DMS153 (cell line): ENCODE measurements at regions not wholly inside any gene's neighbourhood (a gene's known extent, or its start where the extent isn't known, plus 50 kb on each side); places are given as distances from the start of the nearest gene placed in this dataset.

Experiments
- DNase-seq: peaks from one replicate; lab custom pipeline; 2025; lab: John Stamatoyannopoulos, UW

GRCh38 chr1:239888639-239889038 lies 203.0 kb upstream of the FMN2 start:
- no peak for DNase-seq

GRCh38 chr1:239891621-239892358 lies 199.9 kb upstream of the FMN2 start:
- DNase-seq, result no peak

GRCh38 chr1:239892602-239893001 lies 199.1 kb upstream of the FMN2 start:
- DNase-seq, result no peak

GRCh38 chr1:239893127-239893731 lies 198.5 kb upstream of the FMN2 start:
- no peak for DNase-seq

GRCh38 chr1:239896569-239896968 lies 195.1 kb upstream of the FMN2 start:
- DNase-seq, result no peak

GRCh38 chr1:239896980-239897379 lies 194.7 kb upstream of the FMN2 start:
- DNase-seq, result no peak

GRCh38 chr1:239897458-239897857 lies 194.2 kb upstream of the FMN2 start:
- no peak for DNase-seq

GRCh38 chr1:239898062-239898730 lies 193.5 kb upstream of the FMN2 start:
- DNase-seq, result peak; percentile 51

GRCh38 chr1:239899747-239900146 lies 191.9 kb upstream of the FMN2 start:
- no peak for DNase-seq

- no peak for DNase-seq
Measured at GRCh38 chr1:239906394-239906793, 185.3 kb upstream of the FMN2 start.

- no peak for DNase-seq
Measured at GRCh38 chr1:239909898-239910297, 181.8 kb upstream of the FMN2 start.

GRCh38 chr1:239912471-239912870 lies 179.2 kb upstream of the FMN2 start:
- no peak for DNase-seq

GRCh38 chr1:239913141-239913585 lies 178.5 kb upstream of the FMN2 start:
- DNase-seq, result no peak

- DNase-seq, result no peak
Measured at GRCh38 chr1:239914751-239915231, 176.9 kb upstream of the FMN2 start.

GRCh38 chr1:239918634-239919033 lies 173.0 kb upstream of the FMN2 start:
- no peak for DNase-seq

GRCh38 chr1:239920214-239920613 lies 171.5 kb upstream of the FMN2 start:
- no peak for DNase-seq

GRCh38 chr1:239922778-239923522 lies 168.7 kb upstream of the FMN2 start:
- DNase-seq, result no peak

- no peak for DNase-seq
Measured at GRCh38 chr1:239924741-239925350, 166.8 kb upstream of the FMN2 start.

GRCh38 chr1:239926184-239926583 lies 165.5 kb upstream of the FMN2 start:
- DNase-seq, result no peak

- no peak for DNase-seq
Measured at GRCh38 chr1:239929317-239929716, 162.4 kb upstream of the FMN2 start.

GRCh38 chr1:239930686-239931262 lies 160.9 kb upstream of the FMN2 start:
- no peak for DNase-seq

GRCh38 chr1:239931341-239931740 lies 160.3 kb upstream of the FMN2 start:
- DNase-seq, result no peak
